Suprapubic skin (tissue), 4 donors: ENCODE measurements at regions not wholly inside any gene's neighbourhood (a gene's known extent, or its start where the extent isn't known, plus 50 kb on each side); places are given as distances from the start of the nearest gene placed in this dataset.

Source experiments
- DNase-seq, 2 donors: peaks; one replicate each; pipeline ENCODE4 v3.0.0-alpha.2; 2019; ENCODE audit warnings: low spot score in 2 of 2
- H3K27ac ChIP-seq: fragments of 200-600 bp; sonication (generic); one replicate; pipeline ENCODE4 v1.5.1; 2019
- H3K27me3 ChIP-seq: fragments of 200-600 bp; sonication (generic); one replicate; pipeline ENCODE4 v1.5.1; 2019
- H3K36me3 ChIP-seq: fragments of 200-600 bp; sonication (generic); one replicate; pipeline ENCODE4 v1.5.1; 2019
- H3K4me1 ChIP-seq: fragments of 200-600 bp; sonication (generic); one replicate; pipeline ENCODE4 v1.5.1; 2019
- H3K4me3 ChIP-seq: fragments of 200-600 bp; sonication (generic); one replicate; pipeline ENCODE4 v1.5.1; 2019; ENCODE audit warnings: mild to moderate bottlenecking
- H3K9me3 ChIP-seq: fragments of 200-600 bp; sonication (generic); one replicate; pipeline ENCODE4 v1.5.1; 2019
- CTCF ChIP-seq, 2 donors: fragments of 200-600 bp in 1 of 2; fragments of 450-650 bp in 1 of 2; sonication (generic) in 1 of 2; IDR thresholded peaks; one replicate each; pipeline ENCODE4 v1.5.1; 2016 to 2019; ENCODE audit warnings: antibody characterized with exemption in 2 of 2, mild to moderate bottlenecking in 1 of 2, moderate library complexity in 1 of 2
- EP300 ChIP-seq: sonication (generic); formaldehyde crosslinking; IDR thresholded peaks from one replicate; pipeline ENCODE4 v1.6.1; 2017; ENCODE audit warnings: antibody characterized with exemption
- POLR2A ChIP-seq, 2 donors: fragments of 450-650 bp; IDR thresholded peaks; one replicate each; pipeline ENCODE4 v1.6.1; 2017; ENCODE audit warnings: antibody characterized with exemption in 2 of 2, mild to moderate bottlenecking in 2 of 2, moderate library complexity in 2 of 2
- POLR2AphosphoS5 ChIP-seq, 3 donors: sonication (generic); formaldehyde crosslinking; IDR thresholded peaks; one replicate each; pipeline ENCODE4 v1.6.1; 2017; ENCODE audit warnings: antibody characterized with exemption in 3 of 3
- WGBS: methylation state at CpG from one replicate; pipeline ENCODE4 v1.1.5; 2018; 5-methylcytosine and 5-hydroxymethylcytosine counted together

- H3K4me3 ChIP-seq: no peak overlapping the region
- 87% methylated on average over 1 of the region's 1 CpG for WGBS
Measured at GRCh38 chr11:29389793-29390192, 627.0 kb downstream of the KCNA4 start.

GRCh38 chr11:29373725-29374124 is 643.1 kb downstream of the KCNA4 start:
- DNase-seq: no peak
- WGBS: 68% methylated on average over 1 of the region's 1 CpG
- H3K27ac ChIP-seq: no peak overlapping the region
- H3K27me3 ChIP-seq: no peaks in the 10 kb centered on the region
- no peak overlapping the region for H3K4me3 ChIP-seq
- TF ChIP-seq POLR2A (IDR thresholded peaks at IDR 0.05) (no peak), EP300 (no peak), POLR2AphosphoS5 (IDR thresholded peaks at IDR 0.05) (no peak), CTCF (IDR thresholded peaks at IDR 0.05) (no peak)
- no peaks in the 10 kb centered on the region for H3K4me1 ChIP-seq
- no peaks in the 10 kb centered on the region for H3K36me3 ChIP-seq
- H3K9me3 ChIP-seq: no peaks in the 10 kb centered on the region

More at GRCh38 chr11:29389793-29390192, 627.0 kb downstream of the KCNA4 start:
- no peaks in the 10 kb centered on the region for H3K27me3 ChIP-seq
- no peaks in the 10 kb centered on the region for H3K4me1 ChIP-seq
- no peak for DNase-seq
- no peak for TF ChIP-seq CTCF (IDR thresholded peaks at IDR 0.05)
- TF ChIP-seq POLR2AphosphoS5 (IDR thresholded peaks at IDR 0.05): no peak
- TF ChIP-seq EP300: no peak
- H3K27ac ChIP-seq: no peak overlapping the region
- H3K36me3 ChIP-seq: no peaks in the 10 kb centered on the region
- no peaks in the 10 kb centered on the region for H3K9me3 ChIP-seq

GRCh38 chr11:29368126-29368525 is 648.7 kb downstream of the KCNA4 start:
- DNase-seq: no peak
- Histone ChIP-seq H3K4me3 (no peak overlapping the region), H3K4me1 (no peaks in the 10 kb centered on the region), H3K27ac (no peak overlapping the region), H3K9me3 (no peaks in the 10 kb centered on the region), H3K27me3 (no peaks in the 10 kb centered on the region), H3K36me3 (no peaks in the 10 kb centered on the region)
- TF ChIP-seq POLR2A (IDR thresholded peaks at IDR 0.05): no peak
- TF ChIP-seq POLR2AphosphoS5 (IDR thresholded peaks at IDR 0.05): no peak
- TF ChIP-seq EP300: no peak
- no peak for TF ChIP-seq CTCF (IDR thresholded peaks at IDR 0.05)
- WGBS: 60% methylated on average over 5 of the region's 5 CpGs

- WGBS: 79% methylated on average over 2 of the region's 2 CpGs
- Histone ChIP-seq H3K27me3 (no peaks in the 10 kb centered on the region), H3K27ac (no peak overlapping the region), H3K36me3 (no peaks in the 10 kb centered on the region), H3K4me1 (no peaks in the 10 kb centered on the region), H3K4me3 (no peak overlapping the region), H3K9me3 (no peaks in the 10 kb centered on the region)
- DNase-seq: no peak
- TF ChIP-seq POLR2AphosphoS5 (IDR thresholded peaks at IDR 0.05) (no peak), POLR2A (IDR thresholded peaks at IDR 0.05) (no peak), EP300 (no peak)
Measured at GRCh38 chr11:29364006-29364405, 652.8 kb downstream of the KCNA4 start.

GRCh38 chr11:29361369-29361768 is 655.5 kb downstream of the KCNA4 start:
- 53% methylated on average over 1 of the region's 1 CpG for WGBS
- Histone ChIP-seq H3K27ac (no peak overlapping the region), H3K9me3 (no peaks in the 10 kb centered on the region), H3K4me3 (no peak overlapping the region), H3K36me3 (no peaks in the 10 kb centered on the region), H3K27me3 (no peaks in the 10 kb centered on the region), H3K4me1 (no peaks in the 10 kb centered on the region)
- no peak for DNase-seq
- TF ChIP-seq EP300 (no peak), CTCF (IDR thresholded peaks at IDR 0.05) (no peak), POLR2A (IDR thresholded peaks at IDR 0.05) (no peak), POLR2AphosphoS5 (IDR thresholded peaks at IDR 0.05) (no peak)

GRCh38 chr11:29353833-29354232 is 663.0 kb downstream of the KCNA4 start:
- 59% methylated on average over 1 of the region's 1 CpG for WGBS

More at GRCh38 chr11:29353833-29354232, 663.0 kb downstream of the KCNA4 start:
- no peak for DNase-seq
- no peak overlapping the region for H3K4me3 ChIP-seq
- H3K27ac ChIP-seq: no peak overlapping the region
- H3K27me3 ChIP-seq: no peaks in the 10 kb centered on the region
- no peaks in the 10 kb centered on the region for H3K4me1 ChIP-seq
- no peaks in the 10 kb centered on the region for H3K36me3 ChIP-seq
- H3K9me3 ChIP-seq: no peaks in the 10 kb centered on the region
- TF ChIP-seq POLR2A (IDR thresholded peaks at IDR 0.05) (no peak), CTCF (IDR thresholded peaks at IDR 0.05) (no peak)
